OCI-LY7 (cell line): ENCODE measurements at regions not wholly inside any gene's neighbourhood (a gene's known extent, or its start where the extent isn't known, plus 50 kb on each side); places are given as distances from the start of the nearest gene placed in this dataset.

Experiments
- BruUV-seq: library from RNA; stranded (reverse); fragments of 400-500 nt; replicated peaks from 2 replicates; lab custom pipeline; 2021; lab: Mats Ljungman, UMichigan
- CTCF ChIA-PET: fragments of 300-600 bp; sonication (Branson Sonifier 250); formaldehyde crosslinking; loops from one replicate; lab custom pipeline; 2022; ENCODE audit warnings: antibody characterized with exemption; ENCODE audit not compliant: unreplicated experiment; lab: Charles Lee
- POLR2A ChIA-PET: fragments of 300-600 bp; sonication (Branson Sonifier 250); formaldehyde crosslinking; loops from one replicate; lab custom pipeline; 2022; ENCODE audit warnings: antibody characterized with exemption; lab: Charles Lee
- DNase-seq: peaks from one replicate; pipeline ENCODE4 v3.0.0-alpha.2; 2015; ENCODE audit warnings: low spot score
- H2AFZ ChIP-seq: fragments of 200-600 bp; sonication (generic), shearing (Covaris generic); 2 replicates; pipeline ENCODE4 v1.6.1; 2014; ENCODE audit warnings: mild to moderate bottlenecking, antibody characterized with exemption, low read length, moderate library complexity
- H3K27ac ChIP-seq: fragments of 200-600 bp; sonication (generic); 2 replicates; pipeline ENCODE4 v1.5.1; 2014; ENCODE audit warnings: mixed run types, low read depth, mild to moderate bottlenecking, moderate library complexity, low read length, inconsistent platforms; ENCODE audit not compliant: poor library complexity, severe bottlenecking
- H3K36me3 ChIP-seq: fragments of 200-600 bp; sonication (generic); 2 replicates; pipeline ENCODE4 v1.6.1; 2014; ENCODE audit warnings: mild to moderate bottlenecking, antibody characterized with exemption, low read length, moderate library complexity, mixed read lengths; ENCODE audit not compliant: insufficient read depth
- H3K4me1 ChIP-seq: fragments of 200-600 bp; sonication (generic); 2 replicates; pipeline ENCODE4 v1.5.1; 2014; ENCODE audit warnings: mild to moderate bottlenecking, low read length; ENCODE audit not compliant: insufficient read depth, poor library complexity, severe bottlenecking
- H3K4me2 ChIP-seq: fragments of 200-600 bp; sonication (generic); 2 replicates; pipeline ENCODE4 v1.6.1; 2014; ENCODE audit warnings: mild to moderate bottlenecking, low read length
- H3K4me3 ChIP-seq: fragments of 200-600 bp; sonication (generic); 2 replicates; pipeline ENCODE4 v1.5.1; 2014; ENCODE audit warnings: mild to moderate bottlenecking, low read depth, low read length; ENCODE audit not compliant: poor library complexity, severe bottlenecking
- H3K79me2 ChIP-seq: fragments of 200-600 bp; sonication (generic); 2 replicates; pipeline ENCODE4 v1.6.1; 2016; ENCODE audit warnings: low read depth, mild to moderate bottlenecking, low read length, moderate library complexity, mixed read lengths; ENCODE audit not compliant: insufficient read depth
- H3K9me2 ChIP-seq: fragments of 200-600 bp; sonication (generic); 2 replicates; pipeline ENCODE4 v1.6.1; 2016; ENCODE audit warnings: mild to moderate bottlenecking, low read length, mixed read lengths; ENCODE audit not compliant: insufficient read depth
- H3K9me3 ChIP-seq: fragments of 200-600 bp; sonication (generic); 2 replicates; pipeline ENCODE4 v1.6.1; 2014; ENCODE audit warnings: mild to moderate bottlenecking, mixed run types, low read length, mixed read lengths
- H4K20me1 ChIP-seq: fragments of 200-600 bp; sonication (generic); 2 replicates; pipeline ENCODE4 v1.6.1; 2014; ENCODE audit warnings: mild to moderate bottlenecking, antibody characterized with exemption, low read length, moderate library complexity, mixed read lengths; ENCODE audit not compliant: insufficient read depth
- CTCF ChIP-seq: fragments of 200-600 bp; sonication (generic); conservative IDR thresholded peaks from 2 replicates; pipeline ENCODE4 v1.5.1; 2014; ENCODE audit warnings: mild to moderate bottlenecking, antibody characterized with exemption, low read length, moderate library complexity, mixed read lengths
- EZH2phosphoT487 ChIP-seq: fragments of 200-600 bp; sonication (generic); IDR thresholded peaks from 2 replicates; pipeline ENCODE4 v1.6.1; 2018; ENCODE audit warnings: low read depth, borderline replicate concordance, mild to moderate bottlenecking, mixed run types, antibody characterized with exemption, low read length, moderate library complexity, mixed read lengths
- intact Hi-C: fragments of 100-400 bp; cut with micrococcal nuclease; formaldehyde crosslinking; loops from one replicate; pipeline ENCODE4 v1.10.0; 2022; ENCODE audit not compliant: unreplicated experiment

GRCh38 chr5:144698484-144698883, 527.8 kb downstream of the KCTD16 start:
- Histone ChIP-seq H3K4me3 (no peak overlapping the region), H3K4me1 (no peaks in the 10 kb centered on the region), H3K79me2 (no peaks in the 10 kb centered on the region), H3K9me2 (no peaks in the 10 kb centered on the region), H3K27ac (no peak overlapping the region), H2AFZ (no peak overlapping the region), H4K20me1 (no peaks in the 10 kb centered on the region), H3K9me3 (no peaks in the 10 kb centered on the region), H3K36me3 (no peaks in the 10 kb centered on the region), H3K4me2 (no peak overlapping the region)
- TF ChIP-seq CTCF (no peak), EZH2phosphoT487 (no peak)
- no peak for DNase-seq
- ChIA-PET CTCF (no interaction called here), POLR2A (interaction anchor here (0.6 to 1.1 kb wide), 3 partner anchors 13 to 647 kb away, joined by 3 to 7 read pairs (median 4); no protein-coding TSS in a partner anchor)
- intact Hi-C loops: no loop called here
- no TSS peak for BruUV-seq

GRCh38 chr5:144697847-144698262, 527.2 kb downstream of the KCTD16 start:
- intact Hi-C loops: no loop called here
- Histone ChIP-seq H3K27ac (no peak overlapping the region), H3K36me3 (no peaks in the 10 kb centered on the region), H2AFZ (no peak overlapping the region), H3K9me3 (no peaks in the 10 kb centered on the region), H3K9me2 (no peaks in the 10 kb centered on the region), H3K4me1 (no peaks in the 10 kb centered on the region), H3K4me2 (no peak overlapping the region), H3K4me3 (no peak overlapping the region), H3K79me2 (no peaks in the 10 kb centered on the region), H4K20me1 (no peaks in the 10 kb centered on the region)
- ChIA-PET CTCF (no interaction called here), POLR2A (interaction anchor here (0.6 kb wide), 2 partner anchors 17 to 707 kb away, joined by 3 to 7 read pairs; no protein-coding TSS in a partner anchor)
- no peak for DNase-seq
- BruUV-seq: no TSS peak
- no peak for TF ChIP-seq CTCF
- TF ChIP-seq EZH2phosphoT487: no peak

GRCh38 chr5:144691936-144692335, 521.3 kb downstream of the KCTD16 start:
- TF ChIP-seq CTCF: no peak
- no peak for TF ChIP-seq EZH2phosphoT487
- DNase-seq: no peak
- Histone ChIP-seq H2AFZ (no peak overlapping the region), H3K79me2 (no peaks in the 10 kb centered on the region), H4K20me1 (no peaks in the 10 kb centered on the region), H3K4me1 (no peaks in the 10 kb centered on the region), H3K9me3 (no peaks in the 10 kb centered on the region), H3K4me3 (no peak overlapping the region), H3K9me2 (no peaks in the 10 kb centered on the region), H3K4me2 (no peak overlapping the region), H3K36me3 (no peaks in the 10 kb centered on the region), H3K27ac (no peak overlapping the region)
- ChIA-PET CTCF (no interaction called here), POLR2A (interaction anchor here (1.2 kb wide), 1 partner anchor 10 kb away, joined by 3 read pairs; no protein-coding TSS in a partner anchor)
- no TSS peak for BruUV-seq
- intact Hi-C loops: no loop called here
